Neural progenitor cell (in vitro differentiated cells): ENCODE measurements at regions not wholly inside any gene's neighbourhood (a gene's known extent, or its start where the extent isn't known, plus 50 kb on each side); places are given as distances from the start of the nearest gene placed in this dataset.

Source experiments
- DNase-seq: peaks from one replicate; pipeline ENCODE4 v3.0.0-alpha.2; 2016; ENCODE audit warnings: low spot score
- H2AFZ ChIP-seq: fragments of 200-600 bp; sonication (generic); replicated peaks from 2 replicates; pipeline ENCODE4 v1.6.1; 2016; ENCODE audit warnings: antibody characterized with exemption
- H3F3A ChIP-seq: fragments of 200-600 bp; sonication (generic); 2 replicates; pipeline ENCODE4 v1.6.1; 2016; ENCODE audit warnings: antibody characterized with exemption, low read depth
- H3K27ac ChIP-seq: fragments of 200-600 bp; sonication (generic); 2 replicates; pipeline ENCODE4 v1.5.1; 2016; ENCODE audit warnings: mild to moderate bottlenecking
- H3K27me3 ChIP-seq: fragments of 200-600 bp; sonication (generic); 2 replicates; pipeline ENCODE4 v1.6.1; 2016; ENCODE audit warnings: mild to moderate bottlenecking, moderate library complexity
- H3K36me3 ChIP-seq: fragments of 200-600 bp; sonication (generic); 2 replicates; pipeline ENCODE4 v1.5.1; 2016
- H3K4me1 ChIP-seq: fragments of 200-600 bp; sonication (generic); 2 replicates; pipeline ENCODE4 v1.6.1; 2016; ENCODE audit warnings: mixed run types
- H3K4me2 ChIP-seq: fragments of 200-600 bp; sonication (generic); 2 replicates; pipeline ENCODE4 v1.6.1; 2016
- H3K4me3 ChIP-seq: fragments of 200-600 bp; sonication (generic); 2 replicates; pipeline ENCODE4 v1.5.1; 2016
- H3K79me2 ChIP-seq: fragments of 200-600 bp; sonication (generic); 2 replicates; pipeline ENCODE4 v1.6.1; 2016; ENCODE audit warnings: low read depth
- H3K9ac ChIP-seq: fragments of 200-600 bp; sonication (generic); 2 replicates; pipeline ENCODE4 v1.6.1; 2016
- H3K9me3 ChIP-seq: fragments of 200-600 bp; sonication (generic); 2 replicates; pipeline ENCODE4 v1.5.1; 2016; ENCODE audit warnings: low read depth
- H4K20me1 ChIP-seq: fragments of 200-600 bp; sonication (generic); 2 replicates; pipeline ENCODE4 v1.6.1; 2016; ENCODE audit warnings: low read depth
- H3K27ac Mint-ChIP-seq: 3 replicates; pipeline ENCODE4 v1.8.0; 2021; ENCODE audit warnings: mixed read lengths
- H3K27me3 Mint-ChIP-seq: 2 replicates; pipeline ENCODE4 v1.8.0; 2022; ENCODE audit warnings: low read depth, mild to moderate bottlenecking, inconsistent platforms, moderate library complexity, mixed read lengths; ENCODE audit not compliant: insufficient read depth
- H3K36me3 Mint-ChIP-seq: 3 replicates; pipeline ENCODE4 v1.8.0; 2021; ENCODE audit warnings: mixed read lengths
- H3K4me1 Mint-ChIP-seq: 3 replicates; pipeline ENCODE4 v1.8.0; 2021; ENCODE audit warnings: mixed read lengths
- H3K4me3 Mint-ChIP-seq: 3 replicates; pipeline ENCODE4 v1.8.0; 2021; ENCODE audit warnings: mild to moderate bottlenecking, moderate library complexity, mixed read lengths
- H3K9me3 Mint-ChIP-seq: 3 replicates; pipeline ENCODE4 v1.8.0; 2020; ENCODE audit warnings: mixed read lengths
- EZH2 ChIP-seq: fragments of 200-600 bp; sonication (generic); IDR thresholded peaks from 2 replicates; pipeline ENCODE4 v1.6.1; 2017; ENCODE audit warnings: antibody characterized with exemption, mild to moderate bottlenecking, moderate library complexity
- EZH2phosphoT487 ChIP-seq: fragments of 200-600 bp; sonication (generic); IDR thresholded peaks from 2 replicates; pipeline ENCODE4 v1.6.1; 2017; ENCODE audit warnings: antibody characterized with exemption
- TF ChIP-seq, protein P1 (sequence below): fragments of 200-600 bp; sonication (generic); IDR thresholded peaks from 2 replicates; pipeline ENCODE4 v1.5.1; 2017; ENCODE audit warnings: antibody characterized with exemption, mild to moderate bottlenecking

DNA sequence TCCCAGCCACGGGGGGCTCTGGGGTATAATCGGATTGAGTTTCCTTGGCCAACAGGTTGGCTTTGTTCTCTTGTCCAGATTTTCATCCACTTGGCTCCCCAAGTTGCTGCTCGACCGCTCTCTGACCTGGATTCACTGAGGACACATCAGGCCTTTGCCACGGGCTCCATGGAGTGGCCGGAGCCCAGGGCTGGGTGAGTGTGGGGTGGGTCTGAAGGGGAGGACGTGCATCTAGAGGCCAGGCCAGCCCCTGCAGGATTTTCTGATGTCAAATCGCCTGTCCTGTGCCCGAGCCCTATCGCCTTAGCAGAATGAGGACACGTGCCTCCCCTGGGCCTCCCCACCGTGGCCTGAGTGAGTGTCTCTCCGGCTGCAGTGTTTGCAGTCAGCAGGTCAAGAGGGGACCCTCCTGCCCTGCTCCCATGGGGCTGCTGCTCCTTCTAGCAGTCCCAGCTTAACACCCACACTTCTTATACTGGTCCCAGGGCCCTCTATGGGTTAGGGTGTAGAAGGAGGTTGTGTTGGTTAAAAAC lies 89.1 kb upstream of the BOD1 start:
- H3K27me3 Mint-ChIP-seq: peaks cover 8% of the 10 kb centered on the region
- H3K4me2 ChIP-seq: no peak overlapping the region
- H3K9ac ChIP-seq: no peak overlapping the region

DNA sequence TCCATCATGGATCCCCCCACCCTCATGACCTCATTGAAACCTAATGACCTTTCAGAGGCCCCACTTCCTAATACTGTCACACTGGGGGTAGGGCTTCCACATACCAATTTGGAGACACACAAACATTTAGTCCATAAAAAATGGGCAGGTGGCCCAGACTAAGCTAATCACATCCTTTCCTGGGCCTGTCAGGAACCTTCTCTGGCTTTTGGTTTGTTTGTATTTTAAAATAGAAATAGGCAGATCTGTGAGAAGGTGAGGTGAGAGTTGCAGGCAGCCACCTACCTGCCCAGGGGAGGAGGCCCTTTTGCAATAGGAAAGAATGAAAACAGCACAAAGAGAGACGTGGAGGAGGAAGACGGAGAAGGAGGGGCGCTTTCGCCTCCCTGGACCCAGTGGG lies 90.2 kb upstream of the BOD1 start:
- H3K4me3 ChIP-seq: no peak overlapping the region
- no peak overlapping the region for H3K9ac ChIP-seq
- H3K27ac Mint-ChIP-seq: no peak overlapping the region
- no peak for TF ChIP-seq EZH2
- TF ChIP-seq, protein P1, sequence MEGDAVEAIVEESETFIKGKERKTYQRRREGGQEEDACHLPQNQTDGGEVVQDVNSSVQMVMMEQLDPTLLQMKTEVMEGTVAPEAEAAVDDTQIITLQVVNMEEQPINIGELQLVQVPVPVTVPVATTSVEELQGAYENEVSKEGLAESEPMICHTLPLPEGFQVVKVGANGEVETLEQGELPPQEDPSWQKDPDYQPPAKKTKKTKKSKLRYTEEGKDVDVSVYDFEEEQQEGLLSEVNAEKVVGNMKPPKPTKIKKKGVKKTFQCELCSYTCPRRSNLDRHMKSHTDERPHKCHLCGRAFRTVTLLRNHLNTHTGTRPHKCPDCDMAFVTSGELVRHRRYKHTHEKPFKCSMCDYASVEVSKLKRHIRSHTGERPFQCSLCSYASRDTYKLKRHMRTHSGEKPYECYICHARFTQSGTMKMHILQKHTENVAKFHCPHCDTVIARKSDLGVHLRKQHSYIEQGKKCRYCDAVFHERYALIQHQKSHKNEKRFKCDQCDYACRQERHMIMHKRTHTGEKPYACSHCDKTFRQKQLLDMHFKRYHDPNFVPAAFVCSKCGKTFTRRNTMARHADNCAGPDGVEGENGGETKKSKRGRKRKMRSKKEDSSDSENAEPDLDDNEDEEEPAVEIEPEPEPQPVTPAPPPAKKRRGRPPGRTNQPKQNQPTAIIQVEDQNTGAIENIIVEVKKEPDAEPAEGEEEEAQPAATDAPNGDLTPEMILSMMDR: no peak
- no peak for TF ChIP-seq EZH2phosphoT487
- no peak for DNase-seq
- H3K4me1 ChIP-seq: no peaks in the 10 kb centered on the region
- no peak overlapping the region for H3K4me3 Mint-ChIP-seq
- peaks cover 31% of the 10 kb centered on the region for H3K4me1 Mint-ChIP-seq
- H4K20me1 ChIP-seq: no peaks in the 10 kb centered on the region
- no peak overlapping the region for H3K4me2 ChIP-seq
- no peaks in the 10 kb centered on the region for H3K36me3 Mint-ChIP-seq
- H3K27ac ChIP-seq: no peak overlapping the region
- H3K27me3 ChIP-seq: no peaks in the 10 kb centered on the region
- H3K27me3 Mint-ChIP-seq: peaks cover 8% of the 10 kb centered on the region
- no peaks in the 10 kb centered on the region for H3K79me2 ChIP-seq
- no peak overlapping the region for H2AFZ ChIP-seq
- no peaks in the 10 kb centered on the region for H3F3A ChIP-seq
- no peaks in the 10 kb centered on the region for H3K9me3 ChIP-seq
- no peaks in the 10 kb centered on the region for H3K36me3 ChIP-seq
- no peaks in the 10 kb centered on the region for H3K9me3 Mint-ChIP-seq

More for the DNA sequence above, 89.1 kb upstream of the BOD1 start:
- Histone ChIP-seq H3K79me2 (no peaks in the 10 kb centered on the region), H4K20me1 (no peaks in the 10 kb centered on the region), H3K36me3 (no peaks in the 10 kb centered on the region), H3F3A (no peaks in the 10 kb centered on the region), H3K27ac (no peak overlapping the region), H3K4me1 (no peaks in the 10 kb centered on the region), H2AFZ (peak overlapping the region; percentile 26), H3K9me3 (no peaks in the 10 kb centered on the region), H3K27me3 (no peaks in the 10 kb centered on the region), H3K4me3 (no peak overlapping the region)
- Mint-ChIP-seq H3K9me3 (no peaks in the 10 kb centered on the region), H3K4me1 (peaks cover 28% of the 10 kb centered on the region), H3K4me3 (no peak overlapping the region), H3K36me3 (no peaks in the 10 kb centered on the region), H3K27ac (peak overlapping the region; percentile 62)
- no peak for DNase-seq
- TF ChIP-seq, protein P1: no peak
- TF ChIP-seq EZH2 (no peak), EZH2phosphoT487 (no peak)

DNA sequence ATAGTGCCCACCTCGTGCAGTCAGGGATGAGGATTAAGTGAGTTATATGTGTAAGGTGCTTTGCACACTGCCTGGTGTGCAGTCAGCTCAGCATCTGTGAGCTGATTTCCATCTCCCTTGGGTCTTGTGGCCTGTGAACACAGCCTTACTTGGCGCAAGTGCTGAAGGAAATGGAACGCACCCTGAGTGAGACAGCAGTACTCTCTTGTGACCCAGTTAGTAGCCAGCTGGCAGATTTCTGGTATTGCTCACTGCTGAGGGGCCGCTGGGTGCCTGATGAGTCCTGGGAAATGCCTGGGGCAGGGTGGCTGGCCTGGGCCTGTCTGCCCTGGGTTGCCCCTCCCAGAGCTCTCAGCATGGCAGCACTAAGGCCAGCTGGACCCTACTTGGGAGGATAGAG lies 90.9 kb upstream of the BOD1 start:
- DNase-seq: no peak
- no peak overlapping the region for H3K27ac ChIP-seq
- no peaks in the 10 kb centered on the region for H3F3A ChIP-seq
- peaks cover 29% of the 10 kb centered on the region for H3K4me1 Mint-ChIP-seq
- no peaks in the 10 kb centered on the region for H3K79me2 ChIP-seq
- no peak overlapping the region for H2AFZ ChIP-seq
- H3K4me1 ChIP-seq: peaks cover 2% of the 10 kb centered on the region
- peaks cover 8% of the 10 kb centered on the region for H3K27me3 Mint-ChIP-seq
- H4K20me1 ChIP-seq: no peaks in the 10 kb centered on the region
- H3K9me3 ChIP-seq: no peaks in the 10 kb centered on the region
- no peak overlapping the region for H3K4me3 Mint-ChIP-seq
- no peak for TF ChIP-seq EZH2
- no peak overlapping the region for H3K27ac Mint-ChIP-seq
- H3K4me2 ChIP-seq: no peak overlapping the region
- H3K9ac ChIP-seq: no peak overlapping the region
- no peaks in the 10 kb centered on the region for H3K27me3 ChIP-seq
- no peak overlapping the region for H3K4me3 ChIP-seq
- no peaks in the 10 kb centered on the region for H3K36me3 Mint-ChIP-seq
- H3K36me3 ChIP-seq: no peaks in the 10 kb centered on the region
- H3K9me3 Mint-ChIP-seq: no peaks in the 10 kb centered on the region

DNA sequence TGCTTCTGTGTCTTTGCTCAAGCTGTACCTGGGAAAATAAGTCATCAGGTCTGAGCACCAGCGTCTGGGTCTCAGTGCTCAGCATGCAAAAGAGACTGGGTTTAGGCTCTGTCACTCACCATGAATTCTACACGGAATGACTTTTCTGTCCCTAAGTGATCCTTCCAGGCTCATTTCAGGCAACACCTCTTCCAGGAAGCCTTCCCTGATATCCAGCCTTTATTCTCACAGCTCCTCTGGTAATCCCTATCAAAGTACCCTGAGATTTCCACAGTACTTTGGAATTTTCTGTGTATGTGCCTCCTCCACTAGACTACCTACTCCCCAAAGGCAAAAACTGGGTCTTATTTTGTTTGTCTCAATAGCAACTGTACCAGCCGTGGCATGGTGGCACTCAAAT lies 92.7 kb upstream of the BOD1 start:
- TF ChIP-seq EZH2phosphoT487: no peak
- TF ChIP-seq, protein P1: no peak
- no peak for TF ChIP-seq EZH2

More for the DNA sequence above, 92.7 kb upstream of the BOD1 start:
- H2AFZ ChIP-seq: no peak overlapping the region
- H3K36me3 Mint-ChIP-seq: no peaks in the 10 kb centered on the region
- H3K36me3 ChIP-seq: no peaks in the 10 kb centered on the region
- no peaks in the 10 kb centered on the region for H3K27me3 ChIP-seq
- peaks cover 32% of the 10 kb centered on the region for H3K4me1 Mint-ChIP-seq
- no peaks in the 10 kb centered on the region for H3K9me3 ChIP-seq
- H3K9ac ChIP-seq: no peak overlapping the region
- H3K4me3 Mint-ChIP-seq: peak overlapping the region; percentile 5
- no peak overlapping the region for H3K27ac ChIP-seq
- no peak for DNase-seq
- H3F3A ChIP-seq: no peaks in the 10 kb centered on the region
- no peaks in the 10 kb centered on the region for H3K79me2 ChIP-seq
- H3K4me1 ChIP-seq: peaks cover 8% of the 10 kb centered on the region
- H3K4me2 ChIP-seq: no peak overlapping the region
- no peaks in the 10 kb centered on the region for H4K20me1 ChIP-seq
- no peaks in the 10 kb centered on the region for H3K9me3 Mint-ChIP-seq
- no peak overlapping the region for H3K4me3 ChIP-seq
- H3K27ac Mint-ChIP-seq: no peak overlapping the region
- peaks cover 10% of the 10 kb centered on the region for H3K27me3 Mint-ChIP-seq
